LNCAP (cell line): ENCODE measurements at regions not wholly inside any gene's neighbourhood (a gene's known extent, or its start where the extent isn't known, plus 50 kb on each side); places are given as distances from the start of the nearest gene placed in this dataset.

Experiments
- TF ChIP-seq, protein P1 (sequence below): fragments of 450-650 bp; IDR thresholded peaks from 2 replicates; pipeline ENCODE4 v1.5.1; 2017; ENCODE audit warnings: mild to moderate bottlenecking

DNA sequence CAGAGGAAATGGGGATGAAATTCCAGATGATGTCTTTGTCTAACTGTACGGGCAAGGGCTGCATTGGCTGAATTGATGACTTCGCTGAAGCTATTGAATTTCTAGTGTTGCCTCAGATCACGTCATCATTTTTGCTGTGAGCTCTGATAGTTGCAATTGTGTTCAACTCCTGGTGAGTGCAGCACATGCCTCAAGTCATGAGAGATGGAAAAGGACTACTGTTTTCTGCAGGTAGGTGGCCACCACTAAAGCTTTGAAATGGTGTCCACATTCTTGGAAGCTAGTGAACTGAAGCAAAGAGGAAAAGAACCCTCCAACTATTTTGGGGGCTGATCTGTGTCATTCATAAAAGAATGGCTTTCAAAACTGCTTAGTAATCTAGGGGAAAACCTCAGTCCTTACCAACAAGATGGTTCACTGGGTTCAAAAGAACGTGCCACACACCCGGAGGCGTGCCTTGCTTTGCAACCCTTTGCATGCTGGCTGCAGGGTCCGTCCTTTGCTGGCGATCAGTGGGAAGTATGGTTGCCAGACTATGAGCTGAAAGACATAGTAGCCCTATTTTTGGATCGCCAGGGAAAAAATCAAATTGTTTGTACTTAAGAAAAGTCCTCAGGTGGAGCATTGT, 88.1 kb upstream of the STOX2 start:
- TF ChIP-seq, protein P1, sequence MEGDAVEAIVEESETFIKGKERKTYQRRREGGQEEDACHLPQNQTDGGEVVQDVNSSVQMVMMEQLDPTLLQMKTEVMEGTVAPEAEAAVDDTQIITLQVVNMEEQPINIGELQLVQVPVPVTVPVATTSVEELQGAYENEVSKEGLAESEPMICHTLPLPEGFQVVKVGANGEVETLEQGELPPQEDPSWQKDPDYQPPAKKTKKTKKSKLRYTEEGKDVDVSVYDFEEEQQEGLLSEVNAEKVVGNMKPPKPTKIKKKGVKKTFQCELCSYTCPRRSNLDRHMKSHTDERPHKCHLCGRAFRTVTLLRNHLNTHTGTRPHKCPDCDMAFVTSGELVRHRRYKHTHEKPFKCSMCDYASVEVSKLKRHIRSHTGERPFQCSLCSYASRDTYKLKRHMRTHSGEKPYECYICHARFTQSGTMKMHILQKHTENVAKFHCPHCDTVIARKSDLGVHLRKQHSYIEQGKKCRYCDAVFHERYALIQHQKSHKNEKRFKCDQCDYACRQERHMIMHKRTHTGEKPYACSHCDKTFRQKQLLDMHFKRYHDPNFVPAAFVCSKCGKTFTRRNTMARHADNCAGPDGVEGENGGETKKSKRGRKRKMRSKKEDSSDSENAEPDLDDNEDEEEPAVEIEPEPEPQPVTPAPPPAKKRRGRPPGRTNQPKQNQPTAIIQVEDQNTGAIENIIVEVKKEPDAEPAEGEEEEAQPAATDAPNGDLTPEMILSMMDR, result no peak

DNA sequence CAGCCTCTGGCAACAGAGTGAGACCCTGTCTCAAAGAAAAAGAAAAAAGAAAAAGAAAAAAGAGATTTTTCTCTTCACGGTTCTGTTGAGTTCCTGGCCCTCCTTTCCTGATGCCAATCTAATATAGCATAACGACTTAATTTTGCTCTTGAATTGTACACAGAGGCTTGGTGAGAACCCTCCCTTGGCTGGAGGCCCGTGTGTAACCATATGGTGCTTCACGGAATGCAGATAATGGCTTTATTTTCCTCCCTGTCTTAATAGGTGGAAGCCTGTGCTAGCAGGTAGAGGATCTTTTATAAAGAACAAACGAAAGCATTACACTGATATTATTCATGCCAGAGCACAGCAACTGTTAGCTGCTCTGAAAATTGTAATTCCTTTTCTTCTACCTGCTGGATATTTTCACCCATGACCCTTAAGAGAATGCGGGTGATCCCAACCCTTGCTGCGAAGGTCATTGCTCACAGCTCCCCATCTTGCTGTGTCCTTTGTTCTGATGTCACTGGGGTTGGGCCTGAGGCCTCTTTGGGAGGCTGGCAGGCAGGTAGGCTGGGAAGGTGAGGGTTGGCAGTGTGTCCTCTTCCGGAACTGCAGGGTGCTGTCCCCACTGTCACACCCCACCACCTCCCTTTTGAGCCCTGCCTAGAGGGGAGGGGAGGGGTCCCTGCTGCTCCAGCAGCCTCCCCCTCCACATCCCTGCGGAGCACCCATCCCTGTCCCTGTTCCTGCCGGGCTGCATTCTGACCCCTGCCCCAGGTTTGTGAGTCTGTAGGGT, 83.8 kb upstream of the STOX2 start:
- TF ChIP-seq, protein P1, result no peak

DNA sequence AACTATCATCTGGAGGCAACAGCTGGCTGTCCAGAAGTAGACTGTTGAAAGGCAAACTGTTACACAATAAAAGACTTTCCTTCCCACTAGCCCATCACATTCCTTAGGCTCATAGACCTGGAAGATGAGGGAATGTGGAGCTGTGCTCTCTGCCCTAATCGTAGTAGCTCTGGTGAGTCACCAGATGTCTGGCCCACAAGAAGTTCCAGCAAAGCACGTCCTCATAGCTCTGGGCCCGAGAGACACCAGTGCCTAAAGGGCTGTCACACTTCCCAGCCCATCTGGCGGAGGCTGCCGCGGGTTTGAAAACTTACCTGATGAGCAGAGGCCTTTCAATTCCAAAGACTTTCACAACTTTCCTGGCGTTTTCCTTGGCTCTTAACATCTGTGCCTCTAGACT, 81.7 kb upstream of the STOX2 start:
- TF ChIP-seq, protein P1, result no peak

DNA sequence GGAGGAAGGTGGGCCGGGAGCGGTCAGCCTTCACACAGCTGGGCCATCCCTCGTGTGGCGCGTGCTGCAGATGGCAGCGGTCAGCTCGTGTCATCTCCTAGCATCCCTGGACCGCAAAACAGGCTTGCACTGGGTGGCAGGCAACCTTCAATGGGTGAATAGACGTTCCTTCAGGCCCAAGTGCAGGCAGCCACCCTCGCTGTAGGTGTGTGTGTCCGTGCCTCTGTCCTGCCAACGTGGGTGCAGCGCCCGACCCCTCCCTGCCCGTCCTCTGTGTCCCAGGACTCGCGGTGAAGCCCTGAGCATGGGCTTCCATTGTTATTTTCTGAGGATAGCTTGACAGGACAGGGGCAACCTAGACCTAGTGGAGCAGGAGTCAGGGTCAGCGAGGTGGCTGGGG, 79.8 kb upstream of the STOX2 start:
- TF ChIP-seq, protein P1, result no peak

DNA sequence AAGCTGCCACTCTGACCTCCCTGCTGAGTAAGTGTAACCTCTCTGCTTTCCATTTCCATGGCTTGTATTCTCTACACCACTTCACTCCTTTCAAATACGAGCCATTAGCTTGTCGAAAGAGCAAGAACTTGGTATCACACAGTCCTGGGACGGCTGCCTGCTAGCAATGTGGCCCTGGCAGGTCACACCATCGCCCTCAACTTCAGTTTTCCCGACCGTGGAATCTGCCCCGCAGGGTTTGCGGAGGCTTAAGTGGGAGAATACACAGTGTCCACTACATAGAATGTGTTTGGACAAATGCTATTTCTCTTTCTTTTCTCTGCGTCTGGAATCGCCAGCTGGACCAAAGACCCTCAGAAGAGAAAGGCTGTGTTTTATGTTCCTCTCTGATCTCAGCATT, 78.6 kb upstream of the STOX2 start:
- TF ChIP-seq, protein P1, result no peak

DNA sequence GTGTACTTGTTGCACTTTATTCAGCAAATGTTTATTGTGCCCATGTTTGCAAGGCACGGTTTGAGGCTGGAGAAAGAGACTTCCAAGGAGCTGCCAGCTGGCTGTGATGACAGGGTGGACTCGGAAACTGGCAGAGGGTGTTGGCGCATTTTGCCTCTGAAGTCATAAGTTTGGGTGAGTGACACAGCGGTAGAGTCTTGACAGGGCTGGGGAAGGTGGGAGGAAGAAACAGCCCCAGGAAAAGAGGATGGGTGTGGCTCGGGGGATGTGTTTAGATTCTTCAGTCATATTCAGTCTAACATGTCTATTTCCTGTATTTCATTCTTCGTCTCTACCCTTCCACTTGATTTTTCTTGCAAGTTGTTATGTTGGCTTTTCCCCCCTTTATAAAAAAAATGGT, 77.0 kb upstream of the STOX2 start:
- TF ChIP-seq, protein P1, result no peak

DNA sequence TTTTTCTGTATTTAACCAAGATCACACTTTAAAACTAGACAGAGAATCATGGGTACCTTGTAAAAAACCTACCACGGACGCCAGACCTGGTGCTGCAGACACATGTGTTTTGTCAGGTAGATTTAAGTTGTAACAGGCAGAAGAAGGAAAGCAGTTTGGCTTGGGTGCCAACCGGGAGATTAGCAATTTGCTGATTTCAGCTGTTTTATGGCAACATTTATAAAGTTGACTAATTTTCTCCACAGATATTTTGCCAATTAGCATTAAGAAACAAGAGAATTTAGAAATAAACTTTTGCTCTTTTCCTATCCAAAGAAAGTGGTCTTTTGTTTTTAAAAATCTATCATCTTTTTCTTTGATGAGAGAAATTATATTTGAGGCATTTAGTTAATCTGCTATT, 76.3 kb upstream of the STOX2 start:
- TF ChIP-seq, protein P1, result no peak
